HG03280 (cell line): ENCODE measurements at regions not wholly inside any gene's neighbourhood (a gene's known extent, or its start where the extent isn't known, plus 50 kb on each side); places are given as distances from the start of the nearest gene placed in this dataset.
"Not testable (repeated sequence)": the region's sequence is repeated elsewhere in the genome, so short reads cannot be mapped to it uniquely, and the experiment has no call there.

Experiments used
- ATAC-seq: cut with Tn5 transposase; IDR thresholded peaks from one replicate; pipeline ENCODE4 v1.9.1; 2021; ENCODE audit warnings: mild to moderate bottlenecking, moderate library complexity; ENCODE audit not compliant: unreplicated experiment

DNA sequence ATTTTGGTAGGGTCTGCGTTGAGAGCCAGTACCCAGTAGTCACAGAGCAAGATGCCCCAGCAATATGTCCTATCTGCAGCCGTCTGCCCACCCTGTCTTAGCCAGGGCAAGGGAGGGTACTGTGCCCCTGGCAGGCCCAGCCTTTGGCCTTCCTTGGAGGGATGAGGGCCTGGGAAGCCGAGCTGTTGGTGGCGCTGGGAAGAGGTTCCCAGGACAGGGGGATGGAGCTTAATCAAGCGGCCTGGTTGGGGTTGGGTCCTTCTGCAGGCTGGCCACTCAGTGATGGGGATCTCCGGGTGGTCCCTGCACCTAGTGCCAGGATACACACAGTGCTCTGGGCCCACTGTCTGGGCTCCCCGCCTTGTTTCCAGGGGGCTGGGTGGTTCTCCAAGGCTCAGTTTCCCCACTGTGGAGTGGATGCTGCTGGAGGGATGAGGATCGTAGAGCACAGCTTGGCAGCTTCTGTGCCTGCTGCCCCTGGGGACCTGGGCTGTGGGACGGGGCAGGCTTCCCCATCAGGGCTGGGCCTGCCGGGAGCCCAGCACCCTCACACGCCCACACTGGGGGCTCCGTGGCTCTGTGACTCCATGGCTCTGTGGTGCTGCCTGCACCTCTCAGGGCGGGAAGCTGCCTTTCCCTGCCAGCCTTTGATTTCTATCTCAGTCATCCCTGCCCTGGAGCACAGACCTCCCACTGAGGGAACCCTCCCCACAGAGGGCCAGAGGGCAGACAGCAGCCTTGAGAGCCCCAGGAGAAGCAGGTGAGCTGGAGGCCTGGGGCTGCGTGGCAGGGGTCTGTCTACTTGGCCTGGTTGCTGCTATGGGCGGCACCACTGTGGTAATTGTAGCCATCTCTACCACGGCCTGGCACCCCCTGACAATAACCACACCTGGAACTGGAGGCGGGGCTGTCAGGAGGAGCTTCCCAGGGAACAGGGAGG, 357.0 kb downstream of the TMEM121 start:
- no peak for ATAC-seq

DNA sequence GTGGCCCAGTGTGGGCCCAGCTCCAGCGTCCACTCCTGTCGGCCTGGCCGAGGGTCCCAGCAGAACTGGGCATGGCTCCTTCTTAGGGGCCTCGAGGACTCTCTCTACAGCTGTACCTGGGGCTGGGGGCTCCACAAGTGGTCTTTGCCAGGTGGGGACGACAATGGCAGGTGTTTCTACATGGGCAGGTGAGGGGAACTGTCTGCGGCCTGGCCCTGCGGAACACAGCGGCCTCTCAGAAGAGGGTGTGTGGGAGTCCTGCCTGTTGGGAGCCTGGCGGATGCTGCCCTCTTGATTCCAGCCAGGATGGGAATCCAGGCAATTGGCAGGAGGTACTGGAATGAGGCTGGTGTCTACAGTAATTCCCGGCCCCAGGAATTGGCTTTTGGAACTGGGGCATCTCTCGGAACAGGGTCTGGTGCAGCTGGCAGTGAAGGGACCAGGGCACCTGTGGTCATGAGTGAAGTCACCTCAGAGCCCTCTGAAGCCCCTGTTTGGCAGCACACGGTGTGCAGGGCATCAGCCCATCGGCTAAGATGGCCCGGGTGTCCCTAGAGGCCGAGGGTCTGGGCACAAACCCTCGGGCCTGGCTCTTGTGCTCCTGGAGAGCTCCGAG, 357.9 kb downstream of the TMEM121 start:
- ATAC-seq, result not testable (repeated sequence)

- ATAC-seq, result no peak
Measured at GRCh38 chr14:105884808-105885281, 358.5 kb downstream of the TMEM121 start.

DNA sequence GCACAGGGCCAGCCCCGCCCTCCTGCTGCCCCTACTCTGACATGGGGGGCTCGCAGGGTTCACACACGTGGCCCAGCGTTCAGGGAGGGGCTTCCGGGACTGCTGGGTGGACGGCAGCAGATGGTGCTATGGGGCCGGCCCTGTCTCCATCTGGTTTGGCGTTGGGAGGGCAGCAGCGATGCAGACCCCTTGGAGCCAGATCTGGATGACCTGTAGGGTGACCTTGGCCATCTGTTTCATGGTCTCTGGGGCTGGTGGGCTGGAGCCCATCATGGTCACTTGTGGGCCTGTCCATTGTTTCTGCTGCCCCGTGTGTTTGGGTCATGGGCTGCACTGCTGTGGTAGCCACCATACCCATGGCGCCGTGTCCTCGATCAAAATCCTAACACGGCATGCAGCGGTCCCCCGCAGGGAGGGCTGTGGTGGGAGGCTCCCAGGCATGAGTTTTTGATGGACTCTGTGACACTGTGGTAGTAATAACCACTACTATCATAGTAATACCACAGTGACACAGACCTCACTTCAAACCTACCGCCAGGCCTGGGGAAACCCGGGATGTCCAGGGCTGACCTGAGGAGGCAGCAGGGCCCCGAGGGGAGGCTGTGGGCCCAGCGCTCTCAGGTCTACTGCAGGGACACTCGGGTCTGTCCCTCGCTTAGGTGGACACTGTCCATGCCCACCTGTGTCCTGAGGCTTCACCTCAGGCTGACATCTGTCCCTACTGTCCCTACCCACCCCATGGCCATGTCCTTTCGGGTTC, 359.4 kb downstream of the TMEM121 start:
- ATAC-seq, result no peak

- not testable (repeated sequence) for ATAC-seq
Measured at GRCh38 chr14:105886791-105887191, 360.4 kb downstream of the TMEM121 start.

- no peak for ATAC-seq
Measured at GRCh38 chr14:105887692-105888091, 361.3 kb downstream of the TMEM121 start.

GRCh38 chr14:105888151-105888550, 361.8 kb downstream of the TMEM121 start:
- ATAC-seq, result no peak

- ATAC-seq, result no peak
Measured at GRCh38 chr14:105888784-105889665, 362.6 kb downstream of the TMEM121 start.

GRCh38 chr14:105889666-105890473, 363.5 kb downstream of the TMEM121 start:
- no peak for ATAC-seq

DNA sequence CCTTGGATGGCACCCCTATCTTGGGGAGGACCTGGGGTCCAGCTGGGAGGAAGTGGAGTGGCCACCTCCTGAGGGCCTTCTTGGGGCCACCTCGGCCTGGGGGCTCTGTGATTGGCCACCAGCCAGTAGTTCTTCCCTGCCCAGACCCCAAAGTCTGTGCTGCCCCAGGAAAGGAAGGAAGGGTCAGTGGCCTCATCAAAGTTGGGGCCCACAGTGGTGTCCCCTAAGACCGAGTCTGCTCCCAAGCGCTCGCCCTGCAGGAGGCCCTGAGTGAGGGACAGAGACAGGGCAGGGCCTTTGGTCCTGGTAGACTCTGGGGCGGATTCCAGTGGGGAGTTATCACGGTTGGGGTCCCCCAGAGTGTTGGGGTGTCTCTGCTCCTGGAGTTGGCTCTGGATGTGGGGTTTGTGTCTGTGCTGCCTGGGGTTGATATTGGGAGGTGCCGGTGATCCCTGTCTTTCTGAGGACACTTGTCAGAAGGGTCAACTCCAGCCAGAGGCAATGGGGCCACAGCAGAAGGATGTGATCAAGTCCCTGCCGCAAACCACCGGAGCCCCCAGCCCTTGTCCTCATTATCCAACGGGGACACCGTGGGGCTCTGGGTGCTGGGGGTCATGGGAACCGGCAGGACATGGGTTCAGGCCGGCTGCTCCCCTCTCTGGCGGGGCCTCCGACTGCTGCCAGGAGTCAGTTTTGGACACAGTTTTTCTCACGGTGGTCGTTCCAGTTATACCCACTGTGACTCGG, 364.3 kb downstream of the TMEM121 start:
- no peak for ATAC-seq

DNA sequence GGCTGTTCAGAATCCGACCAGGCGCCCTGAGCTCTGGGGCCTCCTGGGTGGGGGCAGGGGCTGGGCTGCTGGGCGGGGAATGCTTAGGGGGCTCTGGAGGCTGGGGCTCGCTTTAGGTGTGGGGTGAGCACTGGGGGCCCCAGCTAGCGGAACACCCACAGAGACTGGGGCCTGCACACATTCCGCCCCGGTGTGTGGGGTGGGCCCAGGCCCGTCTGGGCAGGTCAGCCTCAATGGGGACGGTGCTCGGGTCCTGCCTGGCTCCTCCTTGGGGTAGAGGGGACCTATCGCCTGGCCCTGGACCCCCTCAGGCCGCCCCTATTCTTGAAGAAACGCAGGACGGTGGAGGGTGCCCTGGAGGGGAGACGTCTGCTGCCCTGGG, 364.8 kb downstream of the TMEM121 start:
- no peak for ATAC-seq

- ATAC-seq, result no peak
Measured at GRCh38 chr14:105891631-105892452, 365.5 kb downstream of the TMEM121 start.

DNA sequence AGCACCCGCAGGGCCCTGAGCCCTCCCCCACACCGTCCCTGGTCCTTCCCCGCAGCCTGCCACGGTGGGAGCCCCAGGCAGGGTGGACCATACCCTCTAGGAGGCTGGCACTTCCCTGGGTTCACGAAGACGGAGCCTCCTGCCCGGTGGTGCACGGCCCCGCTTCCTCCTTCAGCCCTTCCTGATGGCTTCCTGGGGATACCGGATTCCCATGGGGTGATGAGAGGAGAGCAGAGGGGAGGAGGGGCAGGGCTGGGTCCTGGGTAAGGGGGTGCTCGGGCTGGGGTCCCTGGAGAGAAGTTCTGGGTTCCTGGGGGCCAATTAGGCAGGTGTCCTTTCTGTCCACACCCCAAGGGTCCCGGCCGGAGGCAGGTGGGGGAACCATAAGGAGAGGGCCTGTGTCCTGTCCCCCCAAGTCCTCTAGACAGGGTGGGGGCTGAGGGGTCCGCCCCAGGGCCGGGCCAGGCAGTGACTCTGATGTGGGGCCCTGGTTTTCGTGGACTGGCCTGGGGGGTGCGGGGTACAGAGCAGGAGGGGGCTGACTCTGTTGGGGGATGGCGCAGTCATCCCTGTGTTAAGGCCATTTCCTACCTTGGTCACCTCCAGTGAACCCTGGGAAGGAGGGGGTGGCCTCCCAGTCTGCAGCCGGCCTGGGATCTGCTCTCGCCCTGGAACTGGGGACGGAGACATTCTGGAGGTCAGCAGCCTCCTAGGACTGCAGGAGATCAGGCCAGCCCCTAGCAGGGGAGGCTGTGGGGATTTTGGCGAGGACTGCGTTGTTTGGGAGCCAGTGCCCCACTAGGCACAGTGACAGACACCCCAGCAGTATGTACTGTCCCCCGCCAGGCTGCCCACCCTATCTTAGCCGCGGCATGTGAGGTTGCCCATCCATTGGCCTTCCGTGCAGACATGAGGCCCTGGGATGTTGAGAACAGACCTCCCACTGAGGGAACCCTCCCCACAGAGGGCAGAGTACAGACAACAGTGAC, 366.4 kb downstream of the TMEM121 start:
- ATAC-seq, result not testable (repeated sequence)

DNA sequence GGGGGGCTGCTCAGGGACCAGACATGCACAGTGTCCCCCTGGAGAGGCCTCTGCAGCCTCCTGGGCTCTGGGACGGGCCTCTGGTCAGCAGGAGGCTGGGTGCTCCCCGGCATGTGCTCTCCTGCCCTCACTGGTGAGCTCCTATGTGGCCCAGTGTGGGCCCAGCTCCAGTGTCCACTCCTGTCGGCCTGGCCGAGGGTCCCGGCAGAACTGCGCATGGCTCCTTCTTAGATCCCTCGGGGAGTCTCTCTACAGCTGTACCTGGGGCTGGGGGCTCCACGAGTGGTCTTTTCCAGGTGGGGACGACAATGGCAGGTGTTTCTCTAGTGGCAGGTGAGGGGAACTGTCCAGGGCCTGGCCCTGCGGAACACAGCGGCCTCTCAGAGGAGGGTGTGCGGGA, 367.3 kb downstream of the TMEM121 start:
- not testable (repeated sequence) for ATAC-seq

DNA sequence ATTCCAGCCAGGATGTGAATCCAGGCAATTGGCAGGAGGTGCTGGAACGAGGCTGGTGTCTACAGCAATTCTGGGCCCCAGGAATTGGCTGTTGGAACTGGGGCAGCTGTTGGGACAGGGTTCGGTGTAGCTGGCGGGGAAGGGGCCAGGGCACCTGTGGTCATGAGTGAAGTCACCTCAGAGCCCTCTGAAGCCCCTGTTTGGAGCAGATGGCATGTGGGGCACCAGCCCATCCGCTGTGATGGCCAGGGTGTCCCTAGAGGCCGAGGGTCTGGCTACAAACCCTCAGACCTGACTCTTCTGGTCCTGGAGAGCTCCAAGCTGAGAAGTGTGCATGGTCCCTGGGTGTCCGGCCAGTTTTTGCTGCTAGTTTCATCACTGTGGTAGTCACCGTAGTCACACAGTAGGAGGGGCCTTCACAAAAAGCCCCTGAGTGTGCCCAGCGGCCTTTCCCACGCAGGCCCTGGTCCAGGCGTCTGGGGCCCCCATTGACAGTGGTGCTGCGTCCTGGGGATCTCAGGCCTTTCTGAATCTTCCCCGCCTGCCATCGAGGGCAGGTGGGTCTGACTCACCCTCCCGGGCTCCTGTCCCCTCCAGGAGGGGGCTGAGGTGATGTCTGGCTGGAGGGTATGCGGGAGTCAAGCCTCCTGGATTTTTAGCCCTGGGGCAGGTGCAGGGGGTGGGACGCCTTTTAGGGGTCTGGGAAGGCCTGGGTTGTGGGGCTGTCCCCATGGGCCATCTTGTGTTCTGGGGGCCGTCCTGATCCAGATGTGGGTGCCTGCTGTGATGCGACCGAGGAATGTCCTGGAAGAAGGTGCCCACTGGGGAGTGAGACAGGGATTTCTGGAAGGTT, 368.0 kb downstream of the TMEM121 start:
- ATAC-seq, result no peak
